NCI-H1417 treated with DMSO at 0.1 percent for 48 hours (cell line): ENCODE measurements at regions not wholly inside any gene's neighbourhood (a gene's known extent, or its start where the extent isn't known, plus 50 kb on each side); places are given as distances from the start of the nearest gene placed in this dataset.

Source experiments
- DNase-seq: peaks from one replicate; lab custom pipeline; 2025; lab: John Stamatoyannopoulos, UW

DNA sequence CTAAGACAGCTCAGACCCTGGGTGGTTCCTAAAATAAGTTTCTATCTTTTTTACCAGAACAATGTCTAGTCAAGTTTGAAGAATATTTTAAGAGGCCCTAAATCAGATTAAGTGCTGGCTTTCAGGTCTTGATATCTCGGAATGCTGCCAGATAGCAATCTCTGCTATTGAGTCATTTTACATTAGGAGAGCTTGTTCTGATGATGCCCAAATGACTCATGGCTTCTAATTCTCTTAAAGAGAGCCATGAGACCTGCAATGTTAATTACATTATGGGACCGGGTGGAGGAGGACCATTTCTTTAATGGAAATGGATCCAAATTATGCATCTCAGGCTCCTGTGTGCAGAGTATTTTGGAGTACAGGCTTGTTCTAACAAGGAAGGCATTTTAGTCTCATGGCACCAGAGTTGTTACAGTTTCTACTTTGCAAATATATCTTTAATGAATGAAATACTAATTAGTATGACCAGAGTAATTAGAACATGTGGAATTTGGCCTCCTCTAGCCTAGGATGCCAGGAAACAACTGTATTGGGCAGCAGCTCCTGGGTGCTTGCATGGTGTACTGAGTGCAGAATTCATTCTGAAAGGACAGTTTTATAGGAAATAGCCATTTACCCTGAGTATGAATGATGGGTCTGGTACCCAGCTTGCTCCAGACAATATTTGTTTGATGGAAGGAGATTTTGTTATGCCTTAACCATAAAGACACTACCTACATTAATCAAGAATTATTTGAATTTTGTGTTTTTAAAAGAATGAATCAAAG, 94.0 kb upstream of the SULT1C3 start:
- no peak for DNase-seq

DNA sequence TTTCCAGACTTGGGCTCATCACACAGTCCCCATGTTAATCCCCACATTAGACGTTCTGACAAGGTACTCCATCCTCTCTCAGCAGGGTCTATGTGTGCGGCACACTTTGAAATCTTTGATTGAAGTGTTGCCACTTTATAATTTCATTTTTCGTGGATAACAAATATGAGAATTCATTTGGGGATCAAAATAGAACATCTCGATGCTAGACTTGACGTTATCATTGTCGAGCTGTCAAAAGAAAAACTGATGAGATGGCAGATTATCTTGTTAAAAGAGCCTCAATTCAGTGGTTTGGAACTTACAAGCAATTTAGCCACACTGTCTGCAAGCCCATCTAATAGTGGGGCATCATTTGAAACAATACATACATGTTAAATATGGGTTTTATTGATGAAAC, 91.2 kb upstream of the SULT1C3 start:
- no peak for DNase-seq

DNA sequence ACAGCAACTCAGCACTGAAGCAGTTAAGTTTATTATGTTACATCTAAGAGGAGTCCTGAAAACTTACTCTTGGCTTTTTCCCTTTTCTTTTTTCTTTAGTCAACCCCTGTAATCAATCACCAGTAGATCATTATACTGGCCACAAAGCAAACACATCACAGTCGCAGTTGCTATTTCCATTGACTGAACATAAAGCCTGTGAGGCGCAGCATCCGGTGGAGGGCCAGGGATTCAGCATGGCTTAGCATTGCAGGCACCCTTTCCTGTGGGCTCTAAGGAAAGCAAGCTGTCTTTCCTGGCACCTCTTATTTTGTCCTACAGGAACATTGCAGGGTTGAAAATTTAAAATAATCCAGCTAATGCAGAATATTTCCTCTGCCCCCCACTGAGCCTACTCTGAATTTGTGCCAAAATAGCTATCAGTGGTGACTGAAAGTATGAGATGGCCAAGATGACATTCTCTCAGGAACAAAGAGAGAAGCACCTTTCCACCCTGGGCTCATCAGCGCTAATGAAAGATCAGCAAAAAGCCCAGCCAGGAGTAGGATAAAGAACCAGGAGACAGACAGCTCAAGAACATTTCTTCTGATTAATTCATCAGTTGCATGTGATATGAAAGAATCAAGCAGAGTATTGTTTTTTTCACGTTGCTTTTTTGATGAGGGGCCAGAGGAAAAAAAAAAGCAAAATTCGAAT, 85.3 kb upstream of the SULT1C3 start:
- DNase-seq: peak; percentile 30

DNA sequence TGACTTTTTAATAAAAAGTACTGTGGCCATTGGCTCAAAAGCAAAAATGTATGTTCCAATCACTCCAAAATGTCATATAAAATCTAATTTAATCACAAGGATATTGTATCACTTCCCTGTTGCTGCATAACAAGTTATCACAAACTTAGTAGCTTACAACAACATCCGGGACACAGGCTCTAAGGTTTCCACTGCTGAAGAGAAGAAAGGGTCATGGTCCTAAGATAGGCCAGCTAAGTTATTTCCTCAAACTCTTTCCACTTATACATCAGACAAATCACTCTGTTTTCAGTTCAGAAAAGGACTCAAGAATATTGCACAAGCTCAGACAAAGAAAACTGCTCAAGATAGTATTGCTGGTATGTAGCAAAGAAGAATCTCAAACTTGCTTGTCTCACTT, 78.5 kb upstream of the SULT1C3 start:
- no peak for DNase-seq

DNA sequence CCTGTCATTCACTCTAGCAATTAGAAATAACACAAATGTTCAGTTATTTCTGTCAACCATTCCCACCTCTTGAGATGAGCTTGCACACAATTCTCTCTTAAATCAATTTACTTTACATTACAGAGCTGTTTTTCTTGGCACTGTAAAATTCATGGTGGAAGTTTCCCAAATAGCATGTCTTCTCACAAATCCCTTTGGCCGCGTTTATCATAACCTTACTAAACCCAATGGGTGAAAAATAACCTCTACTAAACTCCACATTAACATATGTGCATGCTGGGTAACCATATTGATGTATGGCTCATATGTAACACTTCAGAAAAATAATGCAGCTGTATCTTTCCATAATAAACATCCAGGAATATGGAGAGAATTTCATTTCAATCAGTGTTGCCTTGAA, 75.5 kb upstream of the SULT1C3 start:
- DNase-seq: no peak

DNA sequence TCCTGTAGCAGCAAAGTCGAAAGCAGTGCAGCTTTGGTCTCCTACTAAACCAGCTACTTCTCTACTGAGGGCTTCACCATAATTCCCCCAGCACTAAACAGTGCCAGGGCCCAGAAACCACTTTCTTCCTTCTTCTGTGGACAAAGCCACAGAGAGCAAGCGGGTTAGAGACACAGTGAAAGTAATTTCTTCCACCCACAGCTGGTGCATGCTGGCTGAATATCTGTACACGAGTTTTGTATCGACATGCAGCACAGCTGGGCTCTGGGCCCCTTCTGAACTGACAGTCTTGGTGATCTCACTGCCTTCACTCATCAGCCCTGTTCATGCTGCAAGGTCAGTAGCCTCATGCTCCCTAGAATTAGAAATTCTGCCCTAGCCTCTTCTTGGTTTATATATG, 74.0 kb upstream of the SULT1C3 start:
- DNase-seq: no peak

DNA sequence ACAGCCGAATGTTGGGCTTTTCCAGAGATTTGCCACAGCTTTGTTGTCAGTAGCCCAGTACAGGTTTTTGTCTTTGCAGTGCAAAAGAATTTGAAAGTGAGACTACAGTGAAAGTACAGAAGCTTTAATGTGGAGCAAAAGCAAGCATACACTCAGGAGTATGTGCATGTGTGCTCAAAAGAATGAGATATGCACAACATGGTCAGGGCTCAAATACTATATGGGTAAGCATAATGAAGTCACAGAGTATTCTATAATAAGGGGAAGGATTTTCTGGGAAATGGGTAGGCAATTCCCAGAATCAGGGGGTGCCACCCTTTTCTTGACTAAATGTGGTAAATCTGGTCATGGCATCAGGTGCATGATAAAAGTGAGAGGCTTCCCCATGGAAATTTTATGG, 72.1 kb upstream of the SULT1C3 start:
- no peak for DNase-seq

DNA sequence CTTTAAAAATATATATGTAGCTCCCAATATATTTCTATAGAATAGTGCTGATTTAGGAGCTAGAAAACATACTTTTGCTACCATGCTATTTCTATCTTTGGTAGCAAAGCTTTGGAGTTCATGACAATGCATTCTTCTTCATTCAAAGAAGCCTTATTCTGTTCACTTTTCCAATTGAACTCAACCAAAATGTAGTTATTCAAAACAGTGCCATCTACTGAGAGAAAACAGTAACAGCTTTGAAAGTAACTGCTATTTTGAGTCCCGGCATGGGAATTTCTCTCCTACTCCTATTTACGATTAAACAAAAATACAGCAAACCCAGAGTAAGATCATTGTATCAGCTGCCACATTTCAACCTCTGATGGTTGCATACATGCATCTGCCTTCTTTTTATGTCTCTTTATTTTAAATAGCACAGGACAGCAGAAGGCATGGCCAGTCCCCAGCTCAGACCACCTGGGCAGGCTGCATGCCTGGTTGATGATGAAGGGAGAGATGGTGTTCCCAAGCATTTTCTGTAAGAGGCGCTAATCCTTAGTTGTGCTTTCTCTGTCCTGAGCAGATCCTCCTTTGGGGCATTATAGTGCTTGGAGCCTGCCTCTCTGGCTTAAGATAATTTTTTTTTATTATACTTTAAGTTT, 69.7 kb upstream of the SULT1C3 start:
- DNase-seq: no peak

DNA sequence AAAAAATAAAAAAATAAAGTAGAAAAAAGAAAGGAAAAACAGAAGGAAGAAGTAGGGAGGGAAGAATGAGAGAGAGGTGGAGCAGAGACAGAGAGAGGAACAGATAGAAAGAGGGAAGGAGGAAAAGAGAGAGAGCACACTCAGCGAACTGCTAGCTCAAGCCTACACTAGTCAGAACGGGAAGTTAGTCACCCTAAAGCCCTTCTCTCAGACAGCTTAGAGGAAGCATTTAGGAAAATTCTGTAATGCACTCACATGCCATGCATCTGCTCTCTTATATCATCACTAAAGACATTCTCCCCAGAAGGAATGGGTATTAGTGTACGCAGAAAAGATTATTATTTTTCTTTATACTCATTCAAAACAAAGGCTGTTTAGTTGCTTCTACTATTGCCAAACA, 68.1 kb upstream of the SULT1C3 start:
- DNase-seq: no peak

DNA sequence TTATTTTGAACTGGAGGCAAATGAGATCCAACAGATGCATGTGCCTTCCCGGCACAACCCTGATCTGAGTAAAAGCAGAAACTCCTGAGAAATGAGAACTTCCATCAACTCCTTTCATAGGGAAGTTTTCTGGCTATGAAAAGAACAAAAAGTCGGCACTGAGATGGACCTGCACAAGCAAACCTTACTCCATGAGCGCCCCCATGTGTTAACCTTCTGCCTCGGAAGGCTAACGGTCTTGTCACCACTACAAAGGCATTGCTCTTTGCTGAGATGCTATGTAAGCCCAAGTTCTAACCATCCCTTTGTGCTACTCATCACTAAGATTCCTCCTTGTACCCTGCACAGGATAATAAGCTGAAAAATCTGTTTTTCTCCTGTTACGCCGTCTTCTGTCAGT, 57.3 kb upstream of the SULT1C3 start:
- DNase-seq: no peak

DNA sequence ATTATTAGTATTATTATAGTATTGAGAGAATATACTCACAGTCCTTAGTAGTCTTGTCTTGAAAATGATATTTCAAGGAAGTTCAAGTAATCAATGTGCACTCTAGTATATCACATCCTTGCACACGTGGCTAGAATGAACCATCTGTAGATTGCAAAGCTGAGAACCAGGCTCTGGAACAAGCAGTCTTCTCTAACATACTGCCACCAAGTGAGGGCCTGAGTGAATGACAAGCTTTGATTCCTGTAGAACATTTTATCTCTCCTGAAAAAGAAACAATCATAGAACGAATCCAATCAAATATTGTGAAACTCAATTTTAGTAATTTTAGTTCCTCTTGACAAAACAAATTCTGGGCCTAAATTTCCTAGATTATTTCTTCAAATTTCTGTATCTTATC, 55.3 kb upstream of the SULT1C3 start:
- DNase-seq: no peak

DNA sequence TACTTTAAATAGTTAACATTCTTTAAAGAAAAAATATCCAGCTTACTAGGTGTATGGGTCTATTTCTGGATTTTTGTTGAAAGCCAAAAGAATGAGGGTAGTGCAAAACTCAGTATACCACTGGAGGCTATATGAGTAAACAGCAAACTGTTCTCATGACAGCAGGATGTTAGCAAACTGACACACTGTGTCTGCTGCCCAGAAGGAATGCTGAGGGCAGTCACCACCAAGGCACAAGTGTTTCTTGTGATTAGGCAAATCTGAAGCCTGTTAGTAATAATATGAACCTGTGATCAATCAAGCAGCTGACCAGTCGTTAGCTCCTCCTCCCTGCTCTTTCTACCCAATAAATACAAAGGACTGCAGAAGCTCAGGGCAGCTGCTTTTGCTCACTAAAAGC, 50.5 kb upstream of the SULT1C3 start:
- no peak for DNase-seq
